DND-41 (cell line): ENCODE measurements at regions not wholly inside any gene's neighbourhood (a gene's known extent, or its start where the extent isn't known, plus 50 kb on each side); places are given as distances from the start of the nearest gene placed in this dataset.

ENCODE experiments used
- EZH2 ChIP-seq: IDR thresholded peaks from 3 replicates; pipeline ENCODE4 v1.6.1; 2012; ENCODE audit warnings: borderline replicate concordance, low read depth, mild to moderate bottlenecking, moderate library complexity, low read length, inconsistent platforms; ENCODE audit not compliant: severe bottlenecking
- TF ChIP-seq, protein P1 (sequence below): IDR thresholded peaks from 2 replicates; pipeline ENCODE4 v1.5.1; 2012; ENCODE audit warnings: borderline replicate concordance, low read length, moderate library complexity, mild to moderate bottlenecking; ENCODE audit not compliant: poor library complexity, severe bottlenecking; ENCODE audit errors: extremely low read depth

DNA sequence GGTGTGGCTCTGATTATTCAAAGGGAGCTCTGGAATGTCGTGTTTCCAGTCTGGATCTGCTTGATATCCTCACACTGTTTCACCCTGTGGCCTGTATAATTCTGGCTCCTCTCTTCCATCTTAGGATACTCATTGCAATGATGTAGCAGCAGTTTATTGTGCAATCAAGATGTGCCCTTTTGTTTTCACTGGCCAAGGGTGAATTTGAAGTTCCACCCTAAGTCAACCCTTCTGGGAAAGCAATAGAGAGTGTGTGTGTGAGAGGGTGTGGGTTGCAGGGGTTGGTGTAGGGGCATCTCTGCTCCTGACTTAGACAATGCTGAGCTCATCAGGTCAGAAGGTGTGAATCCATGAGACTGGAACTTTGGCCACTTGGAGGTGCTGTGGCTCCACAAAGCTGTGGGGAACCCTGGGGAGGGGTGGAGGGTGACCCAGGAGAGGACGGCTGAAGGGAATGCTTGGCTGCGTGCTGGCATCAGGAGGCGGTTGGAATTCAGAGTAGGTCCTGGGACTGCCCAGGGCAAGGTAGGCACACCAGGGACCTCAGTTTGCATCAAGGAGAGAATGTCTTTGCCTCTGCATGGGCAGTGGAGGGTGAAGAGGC lies 118.0 kb upstream of the PRSS58 start:
- TF ChIP-seq, protein P1, sequence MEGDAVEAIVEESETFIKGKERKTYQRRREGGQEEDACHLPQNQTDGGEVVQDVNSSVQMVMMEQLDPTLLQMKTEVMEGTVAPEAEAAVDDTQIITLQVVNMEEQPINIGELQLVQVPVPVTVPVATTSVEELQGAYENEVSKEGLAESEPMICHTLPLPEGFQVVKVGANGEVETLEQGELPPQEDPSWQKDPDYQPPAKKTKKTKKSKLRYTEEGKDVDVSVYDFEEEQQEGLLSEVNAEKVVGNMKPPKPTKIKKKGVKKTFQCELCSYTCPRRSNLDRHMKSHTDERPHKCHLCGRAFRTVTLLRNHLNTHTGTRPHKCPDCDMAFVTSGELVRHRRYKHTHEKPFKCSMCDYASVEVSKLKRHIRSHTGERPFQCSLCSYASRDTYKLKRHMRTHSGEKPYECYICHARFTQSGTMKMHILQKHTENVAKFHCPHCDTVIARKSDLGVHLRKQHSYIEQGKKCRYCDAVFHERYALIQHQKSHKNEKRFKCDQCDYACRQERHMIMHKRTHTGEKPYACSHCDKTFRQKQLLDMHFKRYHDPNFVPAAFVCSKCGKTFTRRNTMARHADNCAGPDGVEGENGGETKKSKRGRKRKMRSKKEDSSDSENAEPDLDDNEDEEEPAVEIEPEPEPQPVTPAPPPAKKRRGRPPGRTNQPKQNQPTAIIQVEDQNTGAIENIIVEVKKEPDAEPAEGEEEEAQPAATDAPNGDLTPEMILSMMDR: peak; percentile 66
- no peak for TF ChIP-seq EZH2
